ENCODE measurements at regions not wholly inside any gene's neighbourhood (a gene's known extent, or its start where the extent isn't known, plus 50 kb on each side); places are given as distances from the start of the nearest gene placed in this dataset.
"Not testable (repeated sequence)": the region's sequence is repeated elsewhere in the genome, so short reads cannot be mapped to it uniquely, and the experiment has no call there.

GRCh38 chr4:28835501-28835900, 1884.7 kb upstream of the PCDH7 start:
- DNase-seq = no peak
- intact Hi-C loops (cut with DNase I, micrococcal nuclease) = no loop called here
- H3K36me3 ChIP-seq (ENCODE audit: low read depth) = no peaks in the 10 kb centered on the region
- no peak for ATAC-seq
- H3K9me3 ChIP-seq = peaks cover 4% of the 10 kb centered on the region
- TF ChIP-seq CTCF (IDR thresholded peaks at IDR 0.05) = no peak
- H3K4me1 ChIP-seq (ENCODE audit: low read depth) = no peaks in the 10 kb centered on the region
- no peak overlapping the region for H3K4me3 ChIP-seq

GRCh38 chr4:28842271-28842670, 1877.9 kb upstream of the PCDH7 start:
- no peak for ATAC-seq
- intact Hi-C loops (cut with DNase I, micrococcal nuclease) = no loop called here
- no peak for TF ChIP-seq CTCF (IDR thresholded peaks at IDR 0.05)
- H3K4me1 ChIP-seq (ENCODE audit: low read depth) = no peaks in the 10 kb centered on the region
- H3K36me3 ChIP-seq (ENCODE audit: low read depth) = no peaks in the 10 kb centered on the region
- peaks cover 4% of the 10 kb centered on the region for H3K9me3 ChIP-seq
- H3K4me3 ChIP-seq = no peak overlapping the region
- DNase-seq = no peak

- no peak overlapping the region for H3K4me3 ChIP-seq
- DNase-seq (no peak), ATAC-seq (no peak)
- H3K36me3 ChIP-seq (ENCODE audit: low read depth) = no peaks in the 10 kb centered on the region
- intact Hi-C loops (cut with DNase I, micrococcal nuclease) = no loop called here
- no peak for TF ChIP-seq CTCF (IDR thresholded peaks at IDR 0.05)
- no peaks in the 10 kb centered on the region for H3K4me1 ChIP-seq (ENCODE audit: low read depth)
- peaks cover 12% of the 10 kb centered on the region for H3K9me3 ChIP-seq
Observed at GRCh38 chr4:28845158-28845557, 1875.0 kb upstream of the PCDH7 start.

GRCh38 chr4:28857028-28857427, 1863.1 kb upstream of the PCDH7 start:
- ATAC-seq; H3K36me3 ChIP-seq (ENCODE audit: low read depth); H3K4me1 ChIP-seq (ENCODE audit: low read depth); DNase-seq; intact Hi-C loops (cut with DNase I, micrococcal nuclease); H3K4me3 ChIP-seq: not testable (repeated sequence)
- peaks cover 12% of the 10 kb centered on the region for H3K9me3 ChIP-seq

- no peak for ATAC-seq
- intact Hi-C loops (cut with DNase I, micrococcal nuclease) = no loop called here
- TF ChIP-seq CTCF (IDR thresholded peaks at IDR 0.05) = no peak
Observed at GRCh38 chr4:28868841-28869240, 1851.3 kb upstream of the PCDH7 start.

GRCh38 chr4:28879178-28879577, 1841.0 kb upstream of the PCDH7 start:
- no peak for DNase-seq
- intact Hi-C loops (cut with DNase I, micrococcal nuclease) = no loop called here
- TF ChIP-seq CTCF (IDR thresholded peaks at IDR 0.05) = no peak
- Histone ChIP-seq H3K36me3 (ENCODE audit: low read depth) (no peaks in the 10 kb centered on the region), H3K4me3 (no peak overlapping the region), H3K4me1 (ENCODE audit: low read depth) (no peaks in the 10 kb centered on the region), H3K9me3 (peaks cover 5% of the 10 kb centered on the region)
- ATAC-seq = no peak

More at GRCh38 chr4:28868841-28869240, 1851.3 kb upstream of the PCDH7 start:
- Histone ChIP-seq H3K4me3 (no peak overlapping the region), H3K4me1 (ENCODE audit: low read depth) (no peaks in the 10 kb centered on the region), H3K9me3 (peaks cover 12% of the 10 kb centered on the region), H3K36me3 (ENCODE audit: low read depth) (no peaks in the 10 kb centered on the region)
- DNase-seq = no peak

Data from mucosa of descending colon (tissue), 3 donors.